Keratinocyte (primary cell): ENCODE measurements at regions not wholly inside any gene's neighbourhood (a gene's known extent, or its start where the extent isn't known, plus 50 kb on each side); places are given as distances from the start of the nearest gene placed in this dataset.

Experiments
- DNase-seq: peaks from one replicate; pipeline ENCODE4 v3.0.0-alpha.2; 2011; ENCODE audit warnings: low read depth, missing footprints, low spot score
- FAIRE-seq: peaks from 2 replicates; lab custom pipeline; 2011; peaks lifted over from hg19 to GRCh38; lab: Jason Lieb, UNC
- H2AFZ ChIP-seq: 2 replicates; pipeline ENCODE4 v1.6.0; 2012; ENCODE audit warnings: low read length, control low read depth, inconsistent platforms; ENCODE audit not compliant: control insufficient read depth
- H3K27ac ChIP-seq: 2 replicates; pipeline ENCODE4 v1.5.1; 2011; ENCODE audit warnings: low read length; ENCODE audit not compliant: control insufficient read depth, insufficient read depth
- H3K27me3 ChIP-seq: 3 replicates; pipeline ENCODE4 v1.6.0; 2011; ENCODE audit warnings: low read length; ENCODE audit not compliant: control insufficient read depth, insufficient read depth; ENCODE audit errors: extremely low read depth
- H3K36me3 ChIP-seq, 2 experiments: 2 replicates in 1 of 2; 3 replicates in 1 of 2; pipeline ENCODE4 v1.5.1; 2011; ENCODE audit warnings: low read length in 2 of 2, mild to moderate bottlenecking in 1 of 2; ENCODE audit not compliant: control insufficient read depth in 2 of 2, insufficient read depth in 2 of 2; ENCODE audit errors: extremely low read depth in 1 of 2
- H3K4me1 ChIP-seq: 3 replicates; pipeline ENCODE4 v1.5.1; 2011; ENCODE audit warnings: low read length; ENCODE audit not compliant: control insufficient read depth, insufficient read depth; ENCODE audit errors: extremely low read depth
- H3K4me2 ChIP-seq: 3 replicates; pipeline ENCODE4 v1.6.0; 2011; ENCODE audit warnings: low read depth, low read length; ENCODE audit not compliant: control insufficient read depth, insufficient read depth; ENCODE audit errors: extremely low read depth
- H3K4me3 ChIP-seq, 3 experiments: fragments of 200-600 bp in 1 of 3; sonication (generic) in 1 of 3; 2 replicates in 2 of 3; 3 replicates in 1 of 3; pipeline ENCODE4 v1.5.1; 2011 to 2016; ENCODE audit warnings: low read length in 3 of 3, mild to moderate bottlenecking in 3 of 3, control low read depth in 2 of 3, inconsistent platforms in 1 of 3, low read depth in 1 of 3, mixed read lengths in 1 of 3, mixed run types in 1 of 3, moderate library complexity in 1 of 3; ENCODE audit not compliant: control insufficient read depth in 2 of 3, insufficient read depth in 2 of 3; ENCODE audit errors: extremely low read depth in 1 of 3
- H3K79me2 ChIP-seq: 2 replicates; pipeline ENCODE4 v1.6.0; 2012; ENCODE audit warnings: low read length; ENCODE audit not compliant: control insufficient read depth, insufficient read depth
- H3K9ac ChIP-seq: 3 replicates; pipeline ENCODE4 v1.6.0; 2011; ENCODE audit warnings: low read length; ENCODE audit not compliant: control insufficient read depth, insufficient read depth; ENCODE audit errors: extremely low read depth
- H3K9me1 ChIP-seq: 3 replicates; pipeline ENCODE4 v1.6.0; 2011; ENCODE audit warnings: low read length; ENCODE audit not compliant: control insufficient read depth, insufficient read depth; ENCODE audit errors: extremely low read depth
- H3K9me3 ChIP-seq: 2 replicates; pipeline ENCODE4 v1.5.1; 2012; ENCODE audit warnings: low read depth, low read length; ENCODE audit not compliant: control insufficient read depth
- H4K20me1 ChIP-seq: 3 replicates; pipeline ENCODE4 v1.6.0; 2011; ENCODE audit warnings: low read length; ENCODE audit not compliant: control insufficient read depth, insufficient read depth; ENCODE audit errors: extremely low read depth
- CTCF ChIP-seq, 3 experiments: IDR thresholded peaks in 1 of 3; conservative IDR thresholded peaks in 1 of 3; optimal IDR thresholded peaks in 1 of 3; 2 replicates in 2 of 3; 3 replicates in 1 of 3; pipeline versions ENCODE3 to v1.5.1; 2011; ENCODE audit warnings: low read length in 3 of 3, mild to moderate bottlenecking in 3 of 3, moderate library complexity in 2 of 3, control low read depth in 1 of 3, inconsistent platforms in 1 of 3; ENCODE audit not compliant: insufficient read depth in 2 of 3; ENCODE audit errors: extremely low read depth in 1 of 3
- EZH2 ChIP-seq: IDR thresholded peaks from one replicate; pipeline ENCODE4 v1.6.1; 2012; ENCODE audit warnings: inconsistent platforms, mild to moderate bottlenecking, low read length, moderate library complexity
- dilution Hi-C: fragments of 300-500 bp; cut with MboI; formaldehyde crosslinking; loops from one replicate; pipeline ENCODE4 v1.7.0; 2020; ENCODE audit warnings: low sequenced_read_pairs; ENCODE audit not compliant: extremely low pct_ligation_motif_present

- dilution Hi-C loops, result no loop called here
- FAIRE-seq, result no peak
- Histone ChIP-seq H3K4me1 (peaks cover 8% of the 10 kb centered on the region), H3K9me1 (no peaks in the 10 kb centered on the region), H3K27me3 (no peaks in the 10 kb centered on the region), H3K9ac (no peak overlapping the region), H3K4me3 (no peak overlapping the region), H3K36me3 (no peaks in the 10 kb centered on the region), H3K27ac (no peak overlapping the region), H4K20me1 (no peaks in the 10 kb centered on the region), H3K9me3 (no peaks in the 10 kb centered on the region), H2AFZ (no peak overlapping the region), H3K4me2 (no peak overlapping the region), H3K79me2 (no peaks in the 10 kb centered on the region)
- DNase-seq, result no peak
- TF ChIP-seq EZH2 (no peak), CTCF (optimal IDR thresholded peaks at IDR 0.05 in 1 of 3, IDR thresholded peaks at IDR 0.05 in 1 of 3, conservative IDR thresholded peaks at IDR 0.05 in 1 of 3; ENCODE audit: extremely low read depth in 1 of 3, insufficient read depth in 2 of 3, low read length in 3 of 3) (no peak)
Observed at GRCh38 chr13:50451609-50452008, 391.9 kb downstream of the DLEU7 start.

DNA sequence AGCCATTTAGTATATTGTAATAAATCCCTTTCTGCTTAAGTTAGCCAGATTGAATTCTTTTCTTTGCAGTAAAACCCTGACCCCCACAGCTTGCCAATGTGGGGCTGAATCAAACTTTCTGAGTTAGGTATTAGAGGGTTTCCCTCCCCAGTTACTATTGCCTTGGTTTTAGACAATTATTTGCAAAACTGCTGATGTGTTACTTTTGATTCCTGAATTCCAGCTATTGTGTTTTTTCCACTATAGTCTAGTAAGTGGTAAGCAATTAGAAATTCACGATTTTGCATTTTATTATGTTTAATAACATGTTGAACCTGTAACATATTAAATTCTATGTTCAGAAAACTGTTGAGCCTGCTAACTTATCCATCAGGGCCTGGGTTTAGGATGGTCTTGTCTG is 391.5 kb downstream of the DLEU7 start:
- no peaks in the 10 kb centered on the region for H4K20me1 ChIP-seq
- H3K4me3 ChIP-seq, result no peak overlapping the region
- TF ChIP-seq CTCF (optimal IDR thresholded peaks at IDR 0.05 in 1 of 3, IDR thresholded peaks at IDR 0.05 in 1 of 3, conservative IDR thresholded peaks at IDR 0.05 in 1 of 3; ENCODE audit: extremely low read depth in 1 of 3, insufficient read depth in 2 of 3, low read length in 3 of 3) (no peak), EZH2 (no peak)
- H3K9me3 ChIP-seq, result no peaks in the 10 kb centered on the region
- H3K4me1 ChIP-seq, result peaks cover 8% of the 10 kb centered on the region
- no peak overlapping the region for H3K9ac ChIP-seq
- DNase-seq, result no peak
- no peak overlapping the region for H3K4me2 ChIP-seq
- FAIRE-seq, result no peak
- no peaks in the 10 kb centered on the region for H3K27me3 ChIP-seq
- no peaks in the 10 kb centered on the region for H3K79me2 ChIP-seq
- dilution Hi-C loops, result no loop called here
- no peak overlapping the region for H2AFZ ChIP-seq
- no peak overlapping the region for H3K27ac ChIP-seq
- H3K9me1 ChIP-seq, result no peaks in the 10 kb centered on the region
- H3K36me3 ChIP-seq, result no peaks in the 10 kb centered on the region
